ENCODE measurements at regions not wholly inside any gene's neighbourhood (a gene's known extent, or its start where the extent isn't known, plus 50 kb on each side); places are given as distances from the start of the nearest gene placed in this dataset.

DNA sequence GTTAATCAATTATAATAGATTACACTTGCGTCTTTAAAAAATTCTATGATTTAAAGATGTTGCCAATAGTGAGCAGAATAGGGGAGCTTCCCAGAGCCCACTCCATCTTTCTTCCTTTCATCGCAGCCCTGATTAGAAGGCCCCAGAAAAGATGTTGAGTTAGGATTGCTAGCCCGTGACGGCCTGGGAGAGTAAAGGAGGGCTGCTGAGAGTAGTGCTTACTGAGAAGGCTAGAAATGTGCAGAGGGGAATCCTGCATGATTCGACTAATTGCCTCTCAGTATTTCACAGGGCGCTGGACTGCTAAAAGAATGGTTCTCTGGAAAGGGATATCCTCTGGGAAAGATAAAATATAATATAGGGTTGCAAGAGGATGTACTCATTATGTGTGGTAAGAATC is 160.5 kb downstream of the C11orf87 start:
- no TSS peak for BruUV-seq (replicated peaks)
- ChIA-PET POLR2A (no interaction called here), CTCF (ENCODE audit: low intra/inter-chr PET ratio, low total read pairs) (no interaction called here)
- H3K9me3 ChIP-seq (ENCODE audit: low read length), result no peaks in the 10 kb centered on the region
- no peaks in the 10 kb centered on the region for H4K20me1 ChIP-seq (ENCODE audit: insufficient read depth, low read length)
- no peaks in the 10 kb centered on the region for H3K27me3 ChIP-seq (ENCODE audit: control insufficient read depth in 1 of 2, insufficient read depth in 2 of 2, low read length in 2 of 2)
- H3K79me2 ChIP-seq (ENCODE audit: insufficient read depth, low read length), result no peaks in the 10 kb centered on the region
- 7% methylated on average over 6 of the region's 6 CpGs for WGBS (ENCODE audit: low lambda C conversion rate)
- TF ChIP-seq ZNF367 (CRISPR knock-in tag; IDR thresholded peaks at IDR 0.05; ENCODE audit: borderline replicate concordance) (no peak), MEF2D (CRISPR knock-in tag; IDR thresholded peaks at IDR 0.05) (no peak), IKZF4 (CRISPR knock-in tag; IDR thresholded peaks at IDR 0.05; ENCODE audit: borderline replicate concordance, low read depth, not compliant biosample characterization) (no peak), NKX3-1 (CRISPR knock-in tag; IDR thresholded peaks at IDR 0.05) (no peak), FOXK1 (CRISPR knock-in tag; IDR thresholded peaks at IDR 0.05; ENCODE audit: borderline replicate concordance, low read depth) (no peak), ELF1 (CRISPR knock-in tag; IDR thresholded peaks at IDR 0.05) (no peak)
- TF ChIP-seq, protein P1, sequence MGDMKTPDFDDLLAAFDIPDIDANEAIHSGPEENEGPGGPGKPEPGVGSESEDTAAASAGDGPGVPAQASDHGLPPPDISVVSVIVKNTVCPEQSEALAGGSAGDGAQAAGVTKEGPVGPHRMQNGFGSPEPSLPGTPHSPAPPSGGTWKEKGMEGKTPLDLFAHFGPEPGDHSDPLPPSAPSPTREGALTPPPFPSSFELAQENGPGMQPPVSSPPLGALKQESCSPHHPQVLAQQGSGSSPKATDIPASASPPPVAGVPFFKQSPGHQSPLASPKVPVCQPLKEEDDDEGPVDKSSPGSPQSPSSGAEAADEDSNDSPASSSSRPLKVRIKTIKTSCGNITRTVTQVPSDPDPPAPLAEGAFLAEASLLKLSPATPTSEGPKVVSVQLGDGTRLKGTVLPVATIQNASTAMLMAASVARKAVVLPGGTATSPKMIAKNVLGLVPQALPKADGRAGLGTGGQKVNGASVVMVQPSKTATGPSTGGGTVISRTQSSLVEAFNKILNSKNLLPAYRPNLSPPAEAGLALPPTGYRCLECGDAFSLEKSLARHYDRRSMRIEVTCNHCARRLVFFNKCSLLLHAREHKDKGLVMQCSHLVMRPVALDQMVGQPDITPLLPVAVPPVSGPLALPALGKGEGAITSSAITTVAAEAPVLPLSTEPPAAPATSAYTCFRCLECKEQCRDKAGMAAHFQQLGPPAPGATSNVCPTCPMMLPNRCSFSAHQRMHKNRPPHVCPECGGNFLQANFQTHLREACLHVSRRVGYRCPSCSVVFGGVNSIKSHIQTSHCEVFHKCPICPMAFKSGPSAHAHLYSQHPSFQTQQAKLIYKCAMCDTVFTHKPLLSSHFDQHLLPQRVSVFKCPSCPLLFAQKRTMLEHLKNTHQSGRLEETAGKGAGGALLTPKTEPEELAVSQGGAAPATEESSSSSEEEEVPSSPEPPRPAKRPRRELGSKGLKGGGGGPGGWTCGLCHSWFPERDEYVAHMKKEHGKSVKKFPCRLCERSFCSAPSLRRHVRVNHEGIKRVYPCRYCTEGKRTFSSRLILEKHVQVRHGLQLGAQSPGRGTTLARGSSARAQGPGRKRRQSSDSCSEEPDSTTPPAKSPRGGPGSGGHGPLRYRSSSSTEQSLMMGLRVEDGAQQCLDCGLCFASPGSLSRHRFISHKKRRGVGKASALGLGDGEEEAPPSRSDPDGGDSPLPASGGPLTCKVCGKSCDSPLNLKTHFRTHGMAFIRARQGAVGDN (CRISPR knock-in tag; IDR thresholded peaks at IDR 0.05), result no peak
- TF ChIP-seq, protein P2, sequence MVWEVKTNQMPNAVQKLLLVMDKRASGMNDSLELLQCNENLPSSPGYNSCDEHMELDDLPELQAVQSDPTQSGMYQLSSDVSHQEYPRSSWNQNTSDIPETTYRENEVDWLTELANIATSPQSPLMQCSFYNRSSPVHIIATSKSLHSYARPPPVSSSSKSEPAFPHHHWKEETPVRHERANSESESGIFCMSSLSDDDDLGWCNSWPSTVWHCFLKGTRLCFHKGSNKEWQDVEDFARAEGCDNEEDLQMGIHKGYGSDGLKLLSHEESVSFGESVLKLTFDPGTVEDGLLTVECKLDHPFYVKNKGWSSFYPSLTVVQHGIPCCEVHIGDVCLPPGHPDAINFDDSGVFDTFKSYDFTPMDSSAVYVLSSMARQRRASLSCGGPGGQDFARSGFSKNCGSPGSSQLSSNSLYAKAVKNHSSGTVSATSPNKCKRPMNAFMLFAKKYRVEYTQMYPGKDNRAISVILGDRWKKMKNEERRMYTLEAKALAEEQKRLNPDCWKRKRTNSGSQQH (CRISPR knock-in tag; IDR thresholded peaks at IDR 0.05; ENCODE audit: low read depth), result no peak
- H3K4me1 ChIP-seq (ENCODE audit: insufficient read depth, low read length), result no peaks in the 10 kb centered on the region
- ATAC-seq (no peak), DNase-seq (ENCODE audit: low spot score) (no peak), FAIRE-seq (no peak)
- no peak overlapping the region for H3K27ac ChIP-seq (ENCODE audit: extremely low read length, insufficient read depth, low read length)
- intact Hi-C loops (cut with micrococcal nuclease; ENCODE audit: unreplicated experiment) (no loop called here), in situ Hi-C loops (cut with HindIII; ENCODE audit: extremely low pct_ligation_motif_present, low pct_unique_long_range_greater_than_20kb) (no loop called here)
- H3K4me2 ChIP-seq (ENCODE audit: low read depth, low read length), result no peak overlapping the region
- no peaks in the 10 kb centered on the region for H3K36me3 ChIP-seq (replicated peaks in 1 of 2; ENCODE audit: control insufficient read depth in 1 of 2, insufficient read depth in 2 of 2, low read length in 2 of 2)
- H2AFZ ChIP-seq (ENCODE audit: low read length), result no peak overlapping the region
- no peak overlapping the region for H3K9ac ChIP-seq (ENCODE audit: insufficient read depth, low read depth, low read length)
- H3K4me3 ChIP-seq (replicated peaks in 1 of 3; ENCODE audit: insufficient read depth in 1 of 3, low read depth in 2 of 3, low read length in 3 of 3), result no peak overlapping the region

Data from HepG2 (cell line).